GM19395 (cell line): ENCODE measurements at regions not wholly inside any gene's neighbourhood (a gene's known extent, or its start where the extent isn't known, plus 50 kb on each side); places are given as distances from the start of the nearest gene placed in this dataset.

Experiments used
- ATAC-seq: cut with Tn5 transposase; IDR thresholded peaks from one replicate; pipeline ENCODE4 v1.9.1; 2021; ENCODE audit warnings: mild to moderate bottlenecking, moderate library complexity; ENCODE audit not compliant: unreplicated experiment

DNA sequence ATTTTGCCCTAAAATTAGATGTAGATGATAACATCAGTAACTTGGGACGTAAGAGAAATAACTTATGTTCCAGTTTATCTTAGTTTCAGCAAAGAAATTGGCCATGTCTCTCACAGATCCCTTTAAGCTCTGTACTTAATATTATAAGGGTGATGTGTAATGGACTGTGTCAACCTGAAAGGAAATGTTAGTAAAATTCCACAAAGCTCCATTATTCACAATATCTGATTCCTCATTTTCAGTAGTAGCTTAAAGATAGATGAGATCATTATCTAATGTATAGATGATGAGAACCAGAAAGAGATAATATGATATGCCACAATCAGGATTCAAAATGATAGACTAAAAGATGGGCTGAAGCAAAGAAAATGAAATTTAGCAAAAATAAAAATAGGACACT lies 316.8 kb upstream of the CHRM2 start:
- no peak for ATAC-seq

DNA sequence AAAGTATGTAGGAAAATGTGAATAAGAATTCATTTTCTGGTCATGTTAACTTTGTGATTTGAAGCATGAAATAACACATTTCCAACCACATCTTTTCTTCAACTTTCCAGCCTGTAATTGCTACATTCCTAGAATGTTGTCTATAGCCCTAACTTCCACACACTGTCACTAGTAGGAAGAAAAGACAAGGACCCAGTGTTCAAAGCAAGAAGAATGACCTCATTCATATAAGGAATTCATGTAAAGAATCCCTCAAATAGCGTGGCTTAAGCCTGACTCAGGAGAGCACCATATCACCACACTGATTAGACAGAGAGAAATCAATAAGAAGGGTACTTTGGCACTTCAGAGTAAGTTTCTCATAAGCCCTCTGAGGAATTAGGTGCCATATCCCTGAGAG lies 318.7 kb upstream of the CHRM2 start:
- no peak for ATAC-seq

DNA sequence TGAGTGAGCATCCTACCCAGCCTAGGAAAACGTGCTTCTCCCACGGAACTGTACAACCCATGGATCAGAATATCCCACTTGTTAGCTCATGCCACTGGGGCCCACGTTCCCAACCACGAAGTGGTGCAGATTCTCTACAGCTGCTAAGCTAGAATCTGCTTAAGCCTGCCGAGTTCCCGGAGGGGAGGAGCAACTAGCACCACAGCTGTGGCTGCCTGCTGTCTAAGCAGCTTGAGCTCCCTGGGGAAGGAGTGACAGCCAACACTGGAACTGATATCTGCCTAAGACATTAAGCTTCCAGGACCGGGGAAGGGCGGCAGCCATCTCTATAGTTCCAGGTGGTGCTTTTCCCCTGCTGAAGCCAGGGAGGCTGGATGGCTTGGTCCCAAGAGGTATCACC lies 334.7 kb upstream of the CHRM2 start:
- no peak for ATAC-seq

DNA sequence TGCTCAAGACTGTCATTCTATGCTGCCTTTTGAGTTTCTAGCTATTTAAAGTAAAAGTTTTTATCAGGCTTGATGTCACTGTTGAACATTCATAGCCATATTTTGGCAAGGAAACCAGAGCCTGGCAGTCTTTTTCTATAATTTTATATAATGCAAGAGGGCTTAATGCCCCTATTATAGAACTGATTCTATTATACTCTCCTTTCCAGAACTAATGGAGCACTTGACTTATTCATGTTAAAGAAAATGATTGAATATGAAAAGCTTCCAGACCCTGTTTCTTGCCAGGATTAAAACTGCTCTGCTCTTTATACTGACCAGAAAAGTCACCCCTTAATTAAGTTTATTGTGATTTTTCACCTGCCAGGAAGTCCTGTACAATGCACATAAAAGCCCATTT lies 337.6 kb upstream of the CHRM2 start:
- ATAC-seq = no peak

DNA sequence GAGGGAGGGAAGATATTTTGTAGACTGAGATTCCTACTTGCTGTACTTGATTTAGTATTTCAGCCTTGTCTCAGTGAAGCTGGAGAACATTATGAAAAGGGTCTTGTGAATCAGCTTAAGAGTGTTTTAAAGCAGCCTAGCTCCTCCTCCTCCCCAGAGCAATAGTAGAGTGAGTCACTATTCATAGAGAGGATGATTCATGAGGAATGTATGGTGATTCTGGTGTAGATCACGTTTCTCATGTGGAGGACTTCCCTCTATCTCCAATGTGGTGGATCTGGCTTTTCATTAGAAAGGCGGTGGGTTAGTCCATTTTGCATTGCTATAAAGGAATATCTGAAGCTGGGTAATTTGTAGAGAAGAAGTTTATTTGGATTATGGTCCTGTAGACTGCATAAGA lies 340.1 kb upstream of the CHRM2 start:
- ATAC-seq = no peak

DNA sequence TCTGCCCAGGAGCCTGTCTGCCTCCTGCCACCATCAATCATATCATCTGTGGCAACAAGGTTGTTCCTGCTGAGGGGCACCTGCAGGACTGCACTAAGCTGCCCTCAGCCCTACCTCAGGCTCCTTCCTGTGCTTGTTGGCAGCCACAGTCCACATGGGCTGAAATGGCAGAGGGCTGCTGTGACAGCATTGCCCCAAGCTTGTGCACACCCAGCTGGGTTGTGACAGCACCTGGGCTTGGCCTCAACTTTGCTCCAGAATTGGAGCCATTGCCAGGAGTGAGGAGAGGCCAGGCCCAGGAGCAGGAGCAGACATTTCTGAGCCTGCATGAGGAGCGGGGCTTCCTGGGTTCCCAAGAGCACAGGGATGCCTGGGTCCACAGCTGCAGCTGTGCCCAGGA lies 340.9 kb upstream of the CHRM2 start:
- ATAC-seq = no peak

DNA sequence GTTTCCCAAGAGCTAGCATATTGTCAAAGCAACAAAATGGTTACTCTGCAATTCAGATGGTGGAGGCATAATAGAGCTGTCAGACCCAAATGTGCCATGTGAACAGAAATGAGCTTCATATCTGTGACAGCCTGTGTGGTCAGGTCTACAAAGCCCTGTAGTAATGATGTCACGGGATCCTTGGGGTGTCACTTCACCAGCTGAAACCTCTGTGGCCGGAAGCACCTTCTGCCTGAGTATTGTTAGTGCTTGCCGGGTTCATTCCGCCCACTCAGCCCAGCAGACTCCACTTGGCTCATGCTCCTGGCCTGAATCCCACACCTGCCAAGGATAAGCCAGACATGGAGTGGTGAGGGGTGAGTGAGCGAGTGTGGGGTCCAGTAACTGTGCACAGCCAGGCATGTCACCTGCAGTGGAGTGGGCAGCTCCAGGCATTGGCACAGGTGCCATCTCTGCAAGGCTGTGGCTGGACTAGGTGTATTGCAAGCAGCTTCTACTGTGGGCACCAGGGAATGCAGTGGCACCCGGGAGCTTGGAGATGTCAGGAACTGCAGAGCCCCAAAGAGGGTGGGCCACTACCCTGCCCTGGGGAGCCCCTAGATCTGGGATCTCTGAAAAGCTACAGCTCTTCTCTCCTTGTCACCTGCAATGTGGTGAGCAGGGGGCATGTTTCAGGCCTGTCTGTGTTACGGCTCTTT lies 341.9 kb upstream of the CHRM2 start:
- ATAC-seq = no peak

DNA sequence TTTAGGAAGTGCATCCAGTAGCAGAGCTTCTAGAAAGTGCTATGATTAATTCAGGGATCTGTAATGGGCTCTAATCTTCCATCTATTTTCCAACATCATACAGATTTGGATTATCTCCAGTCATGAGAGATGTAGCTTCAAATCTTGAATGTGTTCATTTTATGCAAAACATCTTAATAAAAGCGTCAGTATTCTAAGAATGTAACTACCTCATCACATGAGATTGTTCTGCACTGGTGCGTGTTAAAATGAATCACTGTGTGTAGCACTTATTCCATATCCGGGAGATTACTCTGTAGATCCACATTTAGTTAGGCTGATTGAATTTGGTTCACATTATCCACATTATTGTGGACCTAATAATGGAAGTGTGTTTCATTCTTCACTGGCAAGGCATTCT lies 344.9 kb upstream of the CHRM2 start:
- no peak for ATAC-seq

DNA sequence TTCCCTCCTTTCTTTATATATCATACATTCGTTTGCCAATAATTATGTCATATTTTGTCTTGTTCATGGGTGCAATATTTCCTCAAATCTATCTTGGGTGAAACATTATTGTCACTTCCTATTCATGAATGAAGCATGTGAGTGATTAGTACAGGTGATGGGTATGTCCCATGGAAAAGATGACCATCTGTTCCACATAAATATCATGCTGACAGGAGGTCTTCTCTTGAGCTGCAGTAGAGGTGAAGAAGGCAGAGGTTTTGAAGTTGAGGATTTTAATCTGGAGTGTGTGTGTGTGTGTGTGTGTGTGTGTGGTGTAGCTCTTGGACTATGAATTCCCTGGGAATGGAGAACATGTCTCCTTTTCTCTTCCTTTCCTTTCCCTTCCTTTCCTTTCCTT lies 350.5 kb upstream of the CHRM2 start:
- ATAC-seq = no peak

DNA sequence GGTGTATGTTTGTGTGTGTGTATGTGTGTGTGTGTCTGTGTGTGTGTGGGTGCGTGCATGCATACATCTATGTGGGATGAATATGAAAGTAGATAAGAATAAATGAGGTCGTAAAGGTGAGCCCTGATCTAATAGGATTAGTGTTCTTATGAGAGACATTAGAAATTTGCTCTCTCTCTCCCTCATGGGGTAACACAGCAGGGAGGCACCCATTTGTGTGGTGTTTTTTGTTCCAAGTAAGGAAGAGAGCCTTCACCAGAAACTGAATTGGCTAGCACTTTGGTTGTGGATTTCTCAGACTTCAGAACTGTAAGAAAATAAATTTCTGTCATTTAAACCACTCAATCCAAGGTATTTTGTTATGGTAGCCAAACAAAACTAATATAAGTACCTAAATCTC lies 353.7 kb upstream of the CHRM2 start:
- no peak for ATAC-seq

DNA sequence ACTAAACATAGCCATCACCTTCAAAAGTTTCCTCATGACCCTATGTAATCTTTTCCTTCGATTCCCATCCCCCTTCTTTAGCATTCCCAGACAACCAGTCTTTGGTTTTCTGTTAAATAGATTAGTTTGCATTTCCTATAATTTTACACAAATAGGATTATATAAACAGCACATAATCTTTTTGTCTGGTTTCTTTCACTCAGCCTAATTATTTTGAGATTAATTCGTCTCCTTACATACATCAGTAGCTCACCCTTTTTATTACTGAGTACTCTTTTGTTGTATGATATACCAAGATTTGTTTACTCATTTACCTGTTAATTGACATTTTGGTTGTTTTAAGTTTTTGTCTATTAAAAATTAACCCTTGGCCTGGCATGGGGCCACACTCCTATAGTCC lies 354.7 kb upstream of the CHRM2 start:
- no peak for ATAC-seq

DNA sequence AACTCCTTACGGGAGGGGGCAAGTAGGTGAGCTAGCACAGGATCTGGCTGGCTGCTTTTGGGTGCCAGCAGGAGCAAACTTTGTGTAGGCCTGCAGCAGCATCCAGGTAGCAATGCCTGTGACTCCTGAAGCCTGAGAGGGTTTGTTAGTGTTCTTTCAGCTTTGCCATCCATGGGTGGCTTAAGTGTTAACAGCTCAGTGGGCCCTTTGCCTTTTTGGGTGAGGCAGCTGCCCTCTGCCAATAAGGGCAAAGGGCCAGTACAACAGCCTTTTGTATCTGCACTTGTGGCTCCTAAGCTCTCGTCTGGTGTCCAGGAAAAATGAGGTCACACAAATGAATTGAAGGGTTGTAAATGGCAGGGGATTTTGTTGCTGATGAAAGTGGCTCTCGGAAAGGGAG lies 359.0 kb upstream of the CHRM2 start:
- no peak for ATAC-seq

DNA sequence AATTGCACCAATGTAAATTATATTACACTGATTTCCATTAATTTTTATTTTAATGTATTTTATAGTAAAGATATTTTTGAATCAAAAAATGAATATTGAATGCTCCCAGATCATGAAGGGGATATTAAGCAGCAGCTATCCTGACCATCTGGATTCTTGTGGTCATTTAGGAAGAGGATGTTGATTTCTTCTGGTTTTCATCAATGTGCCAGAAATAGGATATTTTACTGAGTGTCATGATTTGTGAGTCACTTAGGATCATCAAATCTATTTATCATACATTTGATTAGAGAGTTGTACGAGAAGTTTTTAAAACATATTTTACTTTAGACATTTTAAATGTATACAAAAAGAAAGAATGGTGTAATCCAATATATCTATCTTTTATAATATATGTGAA lies 366.3 kb upstream of the CHRM2 start:
- ATAC-seq = no peak

DNA sequence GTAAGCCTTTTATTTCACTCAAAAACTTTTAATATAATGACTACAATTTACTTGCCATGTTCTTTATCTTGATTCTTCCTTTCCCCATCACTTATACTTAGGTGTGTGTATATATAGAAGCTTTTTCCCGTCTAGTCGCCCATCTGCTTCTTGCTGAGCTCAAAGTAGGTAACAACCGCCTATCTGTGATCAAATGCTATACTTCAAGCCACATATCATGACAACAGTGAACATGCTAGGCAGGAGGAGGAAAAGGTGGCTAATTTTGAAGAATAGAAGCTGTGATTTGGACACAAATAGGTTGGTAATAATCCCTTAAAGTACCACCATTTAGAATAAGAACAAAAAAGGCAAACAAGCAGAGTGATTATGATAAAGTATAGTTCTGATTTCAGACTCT lies 367.3 kb upstream of the CHRM2 start:
- no peak for ATAC-seq

DNA sequence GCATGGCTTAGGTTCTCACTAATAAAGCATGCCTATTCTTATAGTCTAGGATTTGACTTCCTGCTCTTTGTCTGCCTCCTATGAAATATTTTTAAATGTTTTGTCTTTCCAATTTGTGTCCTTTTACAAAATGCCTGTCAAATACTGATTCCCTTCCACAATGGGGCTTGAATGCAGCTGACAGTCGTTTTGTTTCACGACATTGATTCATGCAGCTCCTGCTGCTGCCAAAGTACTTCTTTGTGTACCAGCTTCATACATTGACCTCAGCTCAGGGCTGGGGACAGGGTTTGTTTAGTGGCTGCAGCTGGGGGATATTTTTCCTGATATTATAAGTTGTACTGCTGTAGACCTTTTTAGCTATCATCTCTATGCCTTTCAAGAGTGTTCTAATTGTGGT lies 371.9 kb upstream of the CHRM2 start:
- ATAC-seq = no peak

DNA sequence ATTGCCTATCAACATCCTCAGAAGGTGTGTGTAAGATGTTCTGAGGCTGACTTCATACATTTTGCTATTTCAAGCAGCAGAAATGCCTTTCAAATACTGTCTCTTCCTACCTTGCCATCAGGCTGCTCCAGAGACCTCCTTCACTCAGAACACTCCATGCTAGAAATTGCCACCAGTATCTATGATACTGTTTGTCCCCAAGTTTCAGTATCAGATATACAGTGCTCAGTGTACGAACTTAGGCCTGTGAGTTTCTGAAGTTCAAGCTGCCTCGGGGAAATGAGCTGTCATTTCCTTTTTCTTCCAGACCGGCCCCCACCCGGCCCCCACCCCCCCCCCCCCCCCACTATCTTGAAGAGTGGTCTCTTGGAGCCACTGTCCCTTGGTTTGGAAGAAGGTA lies 373.4 kb upstream of the CHRM2 start:
- ATAC-seq = no peak

DNA sequence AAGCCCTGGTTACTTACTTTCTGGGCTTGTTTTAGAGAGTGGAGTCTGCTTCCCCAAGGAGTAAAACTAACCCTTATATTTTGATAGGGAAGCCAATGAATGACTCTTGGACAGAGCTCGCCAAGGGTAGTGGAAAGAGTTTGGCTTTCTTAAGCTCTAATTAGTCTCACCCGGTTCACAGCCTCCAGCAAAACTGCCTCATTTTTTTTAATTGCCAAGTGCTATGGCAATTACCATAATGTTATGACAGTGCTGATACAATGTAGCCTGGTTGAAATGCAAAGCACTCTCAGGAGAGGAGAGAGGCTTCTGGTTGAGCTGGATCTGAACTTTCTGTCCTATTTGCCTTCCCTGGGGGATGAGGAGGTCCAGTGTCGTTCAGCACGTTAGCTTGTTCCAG lies 376.1 kb upstream of the CHRM2 start:
- ATAC-seq = no peak

DNA sequence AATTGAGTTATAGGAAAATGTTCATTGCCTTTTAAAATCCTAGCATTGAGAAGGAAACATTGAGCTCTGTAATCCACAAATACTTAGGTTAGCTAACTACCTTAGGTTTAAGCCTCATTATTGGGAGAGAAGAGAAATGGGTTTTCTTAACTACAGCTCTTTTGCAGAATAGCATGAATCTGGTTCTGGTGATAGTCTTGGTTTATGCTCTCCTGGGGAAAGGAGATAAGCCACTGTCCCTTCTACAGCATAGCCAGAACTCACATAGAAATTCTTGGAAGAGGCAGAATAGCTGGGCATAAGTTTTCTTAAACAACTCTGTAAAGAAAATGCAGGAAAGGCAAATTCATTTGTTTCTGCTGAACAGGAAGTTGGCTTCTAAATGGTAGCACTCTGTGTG lies 378.6 kb upstream of the CHRM2 start:
- no peak for ATAC-seq

DNA sequence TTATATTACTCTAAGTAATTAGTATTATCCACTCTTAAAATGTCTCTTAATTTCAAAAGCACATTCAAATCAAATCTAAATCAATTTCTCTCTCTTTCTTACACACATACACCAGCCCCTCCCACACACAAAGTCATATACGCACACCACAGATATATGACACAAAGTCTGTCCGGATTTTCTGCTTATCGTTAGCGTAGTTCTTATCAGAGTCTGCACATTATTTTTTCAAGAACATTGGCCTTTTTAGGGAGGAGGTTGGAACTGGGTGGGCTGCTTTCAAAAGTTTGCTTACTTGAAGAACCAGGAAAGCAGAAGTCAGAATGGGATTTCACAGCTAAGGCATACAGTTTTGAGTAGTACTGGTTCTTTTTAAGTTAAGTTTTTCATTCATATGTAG lies 387.6 kb upstream of the CHRM2 start:
- no peak for ATAC-seq

DNA sequence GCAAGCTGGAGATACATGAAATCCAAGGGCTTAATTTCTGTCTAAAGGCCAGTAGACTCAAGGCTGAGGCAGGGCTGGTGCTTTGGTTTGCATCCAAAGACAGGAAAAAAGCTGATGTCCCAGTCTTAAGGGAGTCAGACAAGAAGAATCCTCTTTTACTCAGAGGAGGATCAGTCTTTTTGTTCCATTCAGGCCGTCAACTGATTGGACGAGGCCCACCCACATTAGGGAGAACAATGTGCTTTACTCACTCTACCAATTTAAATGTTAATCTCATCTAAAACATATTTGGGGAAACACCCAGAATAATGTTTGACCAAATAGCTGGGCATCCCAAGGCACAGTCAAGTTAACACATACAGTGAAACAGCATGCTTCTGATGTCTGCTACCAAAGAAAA lies 388.5 kb upstream of the CHRM2 start:
- ATAC-seq = no peak

DNA sequence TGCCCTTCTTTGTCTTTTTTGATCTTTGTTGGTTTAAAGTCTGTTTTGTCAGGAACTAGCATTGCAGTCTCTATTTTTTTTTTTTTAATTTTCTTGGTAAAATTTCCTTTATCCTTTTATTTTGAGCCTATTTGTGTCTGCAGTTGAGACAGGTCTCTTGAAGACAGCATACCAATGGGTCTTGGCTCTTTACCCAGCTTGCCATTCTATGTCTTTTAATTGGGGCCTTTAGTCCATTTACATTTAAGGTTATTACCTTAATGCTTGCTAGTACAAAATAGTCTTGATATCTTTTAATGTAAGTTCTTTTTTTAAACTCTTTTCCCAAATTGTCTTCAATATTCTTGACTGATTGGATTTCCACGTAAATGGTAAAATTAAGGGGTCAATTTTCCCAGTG lies 398.3 kb upstream of the CHRM2 start:
- no peak for ATAC-seq

DNA sequence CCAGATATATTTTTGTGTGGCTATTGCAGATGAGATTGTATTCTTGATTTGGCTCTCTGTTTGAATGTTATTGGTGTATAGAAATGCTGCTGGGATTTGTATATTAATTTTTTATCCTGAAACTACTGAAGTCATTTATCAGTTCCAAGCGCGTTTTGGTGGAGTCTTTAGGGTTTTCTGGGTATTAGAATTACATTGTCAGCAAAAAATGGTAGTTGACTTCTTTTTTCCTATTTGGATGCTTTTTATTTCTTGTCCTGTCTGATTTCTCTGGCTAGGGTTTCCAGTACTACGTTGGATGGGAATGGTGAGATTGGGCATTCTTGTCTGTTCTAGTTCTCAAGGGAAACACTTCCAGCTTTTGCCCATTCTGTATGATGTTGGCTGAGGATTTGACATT lies 415.5 kb upstream of the CHRM2 start:
- no peak for ATAC-seq

DNA sequence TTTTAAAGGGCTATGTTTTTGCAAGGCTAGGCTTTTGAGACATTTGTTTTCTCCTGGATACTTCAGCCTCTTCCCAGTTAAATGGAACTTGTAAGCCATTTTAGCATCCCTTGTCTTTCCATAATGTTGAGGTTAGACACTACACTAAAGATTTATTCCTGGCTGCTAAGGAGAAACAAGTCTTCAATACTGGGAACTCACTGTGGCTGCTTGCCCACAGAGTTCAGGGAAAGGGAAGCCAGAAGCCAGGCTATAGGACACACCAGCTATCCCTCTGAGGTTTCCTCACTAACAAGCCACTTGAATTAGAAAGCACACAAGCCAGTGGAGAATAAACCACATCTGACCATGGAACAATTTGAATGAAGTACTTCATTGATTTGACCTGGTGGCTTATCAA lies 421.7 kb upstream of the CHRM2 start:
- no peak for ATAC-seq

DNA sequence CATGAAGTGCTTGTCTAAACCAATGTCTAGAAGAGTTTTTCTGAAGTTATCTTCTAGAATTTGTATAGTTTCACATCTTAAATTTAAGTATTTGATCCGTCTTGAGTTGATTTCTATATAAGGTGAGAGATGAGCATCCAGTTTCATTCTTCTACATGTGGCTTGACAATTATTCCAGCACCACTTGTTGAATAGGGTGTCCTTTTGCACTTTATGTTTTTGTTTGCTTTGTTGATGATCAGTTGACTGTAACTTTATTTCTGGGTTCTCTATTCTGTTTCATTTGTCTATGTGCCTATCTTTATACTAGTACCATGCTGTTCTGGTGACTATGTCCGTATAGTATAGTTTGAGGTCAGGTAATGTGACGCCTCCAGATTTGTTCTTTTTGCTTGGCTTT lies 426.6 kb upstream of the CHRM2 start:
- ATAC-seq = no peak
